ENCODE measurements at regions not wholly inside any gene's neighbourhood (a gene's known extent, or its start where the extent isn't known, plus 50 kb on each side); places are given as distances from the start of the nearest gene placed in this dataset.
"Not testable (repeated sequence)": the region's sequence is repeated elsewhere in the genome, so short reads cannot be mapped to it uniquely, and the experiment has no call there.

DNA sequence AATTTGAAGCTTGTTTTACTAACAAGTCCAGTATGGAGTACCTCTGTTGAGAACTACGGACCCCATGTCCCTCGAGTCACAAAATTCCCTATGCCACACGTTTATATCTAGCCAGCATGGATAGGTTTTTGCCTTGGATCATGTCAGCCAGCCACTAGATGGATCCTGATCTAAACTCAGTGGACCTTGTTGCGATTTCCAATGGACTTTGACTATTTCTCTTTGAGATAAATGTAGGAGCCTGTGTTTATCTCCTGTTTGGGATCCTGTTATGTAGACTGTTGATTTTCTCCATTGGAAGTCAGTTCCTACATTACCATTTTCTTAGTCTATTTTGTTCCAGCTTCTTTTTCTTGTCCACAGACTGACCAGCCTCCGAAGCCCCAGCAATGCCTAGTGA lies 127.1 kb upstream of the BMAL1 start:
- no peak for TF ChIP-seq CTCF (conservative IDR thresholded peaks at IDR 0.05; ENCODE audit: low read depth, low read length)
- H3K4me3 ChIP-seq (ENCODE audit: low read depth, low read length): no peak overlapping the region
- no peak for DNase-seq (ENCODE audit: low read depth)

DNA sequence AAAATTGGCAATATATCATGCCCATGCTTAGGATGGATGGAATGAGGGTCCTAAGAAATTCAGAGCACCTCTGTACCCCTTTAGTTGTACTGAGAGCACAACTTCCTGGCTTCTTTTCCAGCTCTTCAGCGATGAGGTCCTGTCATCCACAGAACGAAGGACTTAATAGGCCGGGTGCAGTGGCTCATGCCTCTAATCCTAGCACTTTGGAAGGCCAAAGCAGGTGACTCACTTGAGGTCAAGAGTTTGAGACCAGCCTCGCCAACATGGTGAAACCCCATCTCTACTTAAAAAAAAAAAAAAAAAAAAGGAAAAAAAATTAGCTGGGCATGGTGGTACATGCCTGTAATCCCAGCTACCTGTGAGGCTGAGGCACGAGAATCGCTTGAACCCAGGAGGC lies 125.3 kb upstream of the BMAL1 start:
- no peak for TF ChIP-seq CTCF (conservative IDR thresholded peaks at IDR 0.05; ENCODE audit: low read depth, low read length)
- no peak for DNase-seq (ENCODE audit: low read depth)
- no peak overlapping the region for H3K4me3 ChIP-seq (ENCODE audit: low read depth, low read length)

- TF ChIP-seq CTCF (conservative IDR thresholded peaks at IDR 0.05; ENCODE audit: low read depth, low read length): peak; percentile 78
- no peak for DNase-seq (ENCODE audit: low read depth)
Observed at GRCh38 chr11:13152736-13153541, 124.7 kb upstream of the BMAL1 start.

DNA sequence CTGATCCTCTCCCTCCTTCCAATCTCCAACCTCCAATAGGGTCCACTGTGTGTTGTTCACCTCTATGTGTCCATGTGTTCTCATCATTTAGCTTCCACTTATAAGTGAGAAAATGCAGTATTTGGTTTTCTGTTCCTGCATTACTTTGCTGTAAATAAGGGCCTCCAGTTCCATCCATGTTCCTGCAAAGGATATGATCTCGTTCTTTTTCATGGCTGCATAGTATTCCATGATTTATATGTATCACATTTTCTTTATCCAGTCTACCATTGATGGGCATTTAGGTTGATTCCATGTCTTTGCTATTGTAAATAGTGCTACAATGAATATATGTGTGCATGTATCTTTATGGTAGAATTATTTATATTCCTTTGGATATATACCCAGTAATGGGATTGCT lies 123.2 kb upstream of the BMAL1 start:
- not testable (repeated sequence) for DNase-seq (ENCODE audit: low read depth)

More at GRCh38 chr11:13152736-13153541, 124.7 kb upstream of the BMAL1 start:
- H3K4me3 ChIP-seq (ENCODE audit: low read depth, low read length): no peak overlapping the region

GRCh38 chr11:13160346-13160745 lies 117.2 kb upstream of the BMAL1 start:
- no peak overlapping the region for H3K4me3 ChIP-seq (ENCODE audit: low read depth, low read length)
- DNase-seq (ENCODE audit: low read depth): no peak
- TF ChIP-seq CTCF (conservative IDR thresholded peaks at IDR 0.05; ENCODE audit: low read depth, low read length): no peak

More for the DNA sequence above, 123.2 kb upstream of the BMAL1 start:
- not testable (repeated sequence) for H3K4me3 ChIP-seq (ENCODE audit: low read depth, low read length)

DNA sequence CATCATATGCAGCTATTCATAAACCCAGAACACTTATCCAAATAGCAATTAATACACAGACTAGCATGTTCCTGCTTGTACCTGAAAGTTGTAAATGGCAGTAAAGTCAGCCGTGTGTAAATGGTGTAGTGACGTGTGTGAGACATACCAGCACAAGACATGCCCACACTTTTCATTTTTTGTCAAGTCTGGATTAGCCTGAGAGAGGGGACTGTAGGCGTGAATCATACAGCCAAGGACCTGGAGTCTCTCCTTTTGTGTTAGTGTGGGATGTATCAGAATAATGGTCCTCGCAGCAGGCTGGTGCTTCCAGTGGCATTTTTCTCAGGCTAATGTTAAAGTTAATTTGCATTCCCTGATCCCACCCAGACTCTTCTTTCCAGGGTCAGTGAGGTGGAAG lies 116.8 kb upstream of the BMAL1 start:
- no peak for DNase-seq (ENCODE audit: low read depth)
- no peak overlapping the region for H3K4me3 ChIP-seq (ENCODE audit: low read depth, low read length)
- no peak for TF ChIP-seq CTCF (conservative IDR thresholded peaks at IDR 0.05; ENCODE audit: low read depth, low read length)

GRCh38 chr11:13163158-13163557 lies 114.4 kb upstream of the BMAL1 start:
- no peak for DNase-seq (ENCODE audit: low read depth)
- TF ChIP-seq CTCF (conservative IDR thresholded peaks at IDR 0.05; ENCODE audit: low read depth, low read length): no peak
- no peak overlapping the region for H3K4me3 ChIP-seq (ENCODE audit: low read depth, low read length)

All from epithelial cell of proximal tubule (primary cell).